ENCODE measurements at regions not wholly inside any gene's neighbourhood (a gene's known extent, or its start where the extent isn't known, plus 50 kb on each side); places are given as distances from the start of the nearest gene placed in this dataset.

DNA sequence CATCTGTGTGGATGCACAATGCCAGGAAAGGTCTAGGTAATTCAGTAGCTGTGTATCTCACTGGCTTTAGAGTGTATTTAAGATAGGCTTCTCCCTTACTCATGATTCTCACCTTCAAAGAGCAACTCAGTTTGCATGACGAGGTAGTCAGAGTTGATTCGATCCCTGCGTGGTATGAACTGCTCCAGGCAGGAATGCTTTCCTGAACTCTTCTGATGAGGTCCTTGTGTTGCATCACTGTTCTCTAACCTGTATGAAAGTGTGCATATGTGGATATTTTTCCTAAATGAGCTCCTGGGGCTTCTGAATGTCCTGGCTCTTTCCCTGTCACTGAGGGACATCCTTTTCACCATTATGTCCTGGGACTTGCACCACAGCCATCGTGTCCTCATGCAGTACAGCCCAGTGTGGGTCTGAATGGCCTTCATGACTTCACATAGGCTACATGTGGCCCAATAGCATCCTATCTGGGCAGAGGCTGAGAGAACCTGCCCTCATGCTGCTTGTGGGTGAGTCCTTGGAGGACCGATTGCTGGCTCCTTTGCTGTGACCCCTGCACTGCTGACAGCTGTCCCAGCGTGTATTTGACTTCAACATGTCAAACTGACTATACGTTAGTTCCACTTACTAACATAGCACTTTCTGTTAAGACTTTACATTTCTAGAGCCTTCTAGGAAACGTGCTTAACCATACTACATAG is 65.3 kb upstream of the WDR1 start:
- no peak for DNase-seq
- H2AFZ ChIP-seq (ENCODE audit: insufficient read depth, low read depth, low read length, poor library complexity, severe bottlenecking) = no peak overlapping the region
- POLR2A ChIA-PET = no interaction called here
- peaks cover 0 to 6% of the 10 kb centered on the region in 2 donors for H3K4me1 ChIP-seq (ENCODE audit: control insufficient read depth in 2 of 2, insufficient read depth in 2 of 2, low read length in 2 of 2)
- TF ChIP-seq, protein P1, sequence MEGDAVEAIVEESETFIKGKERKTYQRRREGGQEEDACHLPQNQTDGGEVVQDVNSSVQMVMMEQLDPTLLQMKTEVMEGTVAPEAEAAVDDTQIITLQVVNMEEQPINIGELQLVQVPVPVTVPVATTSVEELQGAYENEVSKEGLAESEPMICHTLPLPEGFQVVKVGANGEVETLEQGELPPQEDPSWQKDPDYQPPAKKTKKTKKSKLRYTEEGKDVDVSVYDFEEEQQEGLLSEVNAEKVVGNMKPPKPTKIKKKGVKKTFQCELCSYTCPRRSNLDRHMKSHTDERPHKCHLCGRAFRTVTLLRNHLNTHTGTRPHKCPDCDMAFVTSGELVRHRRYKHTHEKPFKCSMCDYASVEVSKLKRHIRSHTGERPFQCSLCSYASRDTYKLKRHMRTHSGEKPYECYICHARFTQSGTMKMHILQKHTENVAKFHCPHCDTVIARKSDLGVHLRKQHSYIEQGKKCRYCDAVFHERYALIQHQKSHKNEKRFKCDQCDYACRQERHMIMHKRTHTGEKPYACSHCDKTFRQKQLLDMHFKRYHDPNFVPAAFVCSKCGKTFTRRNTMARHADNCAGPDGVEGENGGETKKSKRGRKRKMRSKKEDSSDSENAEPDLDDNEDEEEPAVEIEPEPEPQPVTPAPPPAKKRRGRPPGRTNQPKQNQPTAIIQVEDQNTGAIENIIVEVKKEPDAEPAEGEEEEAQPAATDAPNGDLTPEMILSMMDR (IDR thresholded peaks at IDR 0.05) = no peak
- TF ChIP-seq EZH2 (IDR thresholded peaks at IDR 0.05; ENCODE audit: borderline replicate concordance, insufficient read depth, low read depth, low read length, poor library complexity, severe bottlenecking) = no peak
- Mint-ChIP-seq H3K9me3 (ENCODE audit: insufficient read depth) (no peaks in the 10 kb centered on the region), H3K4me3 (no peak overlapping the region), H3K4me1 (peaks cover 6% of the 10 kb centered on the region), H3K27ac (no peak overlapping the region), H3K27me3 (peaks cover 15% of the 10 kb centered on the region)
- H3K4me3 ChIP-seq (ENCODE audit: control extremely low read depth in 1 of 5, extremely low read depth in 1 of 5, insufficient read depth in 1 of 5, low read depth in 2 of 5, low read length in 4 of 5) = no peak overlapping the region
- H3K27me3 ChIP-seq (replicated peaks in 1 of 4; ENCODE audit: control extremely low read depth in 1 of 4, control insufficient read depth in 3 of 4, insufficient read depth in 4 of 4, low read length in 3 of 4) = no peaks in the 10 kb centered on the region
- no peak overlapping the region for H3K4me2 ChIP-seq (replicated peaks; ENCODE audit: low read depth, low read length, poor library complexity, severe bottlenecking)
- intact Hi-C loops (cut with micrococcal nuclease) = no loop called here
- H3K27ac ChIP-seq (ENCODE audit: low read length in 2 of 2) = no peak overlapping the region
- H3K9me3 ChIP-seq (ENCODE audit: control extremely low read depth in 1 of 3, control insufficient read depth in 2 of 3, insufficient read depth in 1 of 3, low read length in 2 of 3) = no peaks in the 10 kb centered on the region
- ATAC-seq (ENCODE audit: low read depth) = no peak
- no peaks in the 10 kb centered on the region for H3K36me3 ChIP-seq (replicated peaks in 1 of 2; ENCODE audit: control extremely low read depth in 1 of 2, control insufficient read depth in 1 of 2, extremely low read depth in 1 of 2, insufficient read depth in 2 of 2, low read length in 1 of 2)
- no peaks in the 10 kb centered on the region for H4K20me1 ChIP-seq (ENCODE audit: control insufficient read depth, insufficient read depth, low read length, poor library complexity, severe bottlenecking)
- 84% methylated on average over 5 of the region's 8 CpGs for WGBS (ENCODE audit: insufficient coverage)
- no peaks in the 10 kb centered on the region for H3K79me2 ChIP-seq (ENCODE audit: control insufficient read depth, insufficient read depth, low read length)
- H3K9ac ChIP-seq (ENCODE audit: low read length) = no peak overlapping the region
- CTCF ChIA-PET = interaction anchor here (1.4 kb wide), 1 partner anchor 16 kb away, joined by 3 read pairs; no protein-coding TSS in a partner anchor

DNA sequence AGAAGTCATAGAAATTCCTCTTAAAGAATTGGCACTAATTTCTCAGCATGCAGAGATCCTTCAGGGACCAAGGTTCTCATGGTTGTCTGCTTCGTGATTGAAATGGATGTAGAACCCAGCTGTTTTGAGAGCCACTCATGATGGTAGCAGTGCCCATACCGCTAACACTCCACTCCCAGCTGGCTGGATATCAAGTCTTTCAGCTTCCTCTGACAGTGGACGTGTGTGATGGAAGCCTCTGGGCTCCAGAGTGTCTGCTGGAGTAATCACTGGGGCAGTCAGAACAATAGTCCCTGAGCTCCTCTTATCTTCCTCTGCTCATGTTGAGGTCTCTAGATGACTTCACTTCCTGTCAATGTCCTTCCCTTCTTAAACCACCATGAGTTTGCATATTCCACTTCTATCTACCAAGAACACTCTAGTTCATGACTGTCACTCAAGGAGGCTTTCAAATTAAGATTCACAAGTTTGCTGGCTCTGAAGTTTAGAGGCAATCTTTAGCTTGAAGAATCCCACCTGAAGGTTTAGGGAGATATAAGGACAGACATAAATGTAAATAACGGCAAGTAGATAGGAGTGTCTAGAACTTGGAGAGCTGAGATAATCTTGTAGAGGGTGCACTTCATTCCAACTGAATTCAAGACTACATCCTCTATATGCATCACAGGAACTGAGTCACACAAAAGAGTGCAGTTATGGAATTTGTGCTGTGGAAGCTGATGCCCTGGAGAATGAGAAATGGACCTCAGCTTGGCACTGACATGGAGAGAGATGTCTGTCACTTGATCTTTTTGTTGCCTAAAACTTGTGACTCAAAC is 64.5 kb upstream of the WDR1 start:
- DNase-seq (no peak), ATAC-seq (ENCODE audit: low read depth) (peak; percentile 24)
- Mint-ChIP-seq H3K27ac (no peak overlapping the region), H3K4me1 (peaks cover 6% of the 10 kb centered on the region), H3K27me3 (peaks cover 21% of the 10 kb centered on the region), H3K9me3 (ENCODE audit: insufficient read depth) (no peaks in the 10 kb centered on the region), H3K4me3 (no peak overlapping the region)
- TF ChIP-seq EZH2 (IDR thresholded peaks at IDR 0.05; ENCODE audit: borderline replicate concordance, insufficient read depth, low read depth, low read length, poor library complexity, severe bottlenecking) = no peak
- TF ChIP-seq, protein P1 (IDR thresholded peaks at IDR 0.05) = no peak
- no peaks in the 10 kb centered on the region for H4K20me1 ChIP-seq (ENCODE audit: control insufficient read depth, insufficient read depth, low read length, poor library complexity, severe bottlenecking)
- H3K9ac ChIP-seq (ENCODE audit: low read length) = no peak overlapping the region
- intact Hi-C loops (cut with micrococcal nuclease) = no loop called here
- H3K27me3 ChIP-seq (replicated peaks in 1 of 4; ENCODE audit: control extremely low read depth in 1 of 4, control insufficient read depth in 3 of 4, insufficient read depth in 4 of 4, low read length in 3 of 4) = no peaks in the 10 kb centered on the region
- H3K4me3 ChIP-seq (ENCODE audit: control extremely low read depth in 1 of 5, extremely low read depth in 1 of 5, insufficient read depth in 1 of 5, low read depth in 2 of 5, low read length in 4 of 5) = no peak overlapping the region
- no peak overlapping the region for H3K4me2 ChIP-seq (replicated peaks; ENCODE audit: low read depth, low read length, poor library complexity, severe bottlenecking)
- H3K4me1 ChIP-seq (ENCODE audit: control insufficient read depth in 2 of 2, insufficient read depth in 2 of 2, low read length in 2 of 2) = peaks cover 0 to 6% of the 10 kb centered on the region in 2 donors
- POLR2A ChIA-PET = no interaction called here
- CTCF ChIA-PET = interaction anchor here (0.9 to 1.4 kb wide), 2 partner anchors 12 to 16 kb away, joined by 3 read pairs; no protein-coding TSS in a partner anchor
- H3K79me2 ChIP-seq (ENCODE audit: control insufficient read depth, insufficient read depth, low read length) = no peaks in the 10 kb centered on the region
- no peak overlapping the region for H2AFZ ChIP-seq (ENCODE audit: insufficient read depth, low read depth, low read length, poor library complexity, severe bottlenecking)
- H3K9me3 ChIP-seq (ENCODE audit: control extremely low read depth in 1 of 3, control insufficient read depth in 2 of 3, insufficient read depth in 1 of 3, low read length in 2 of 3) = no peaks in the 10 kb centered on the region
- WGBS (ENCODE audit: insufficient coverage) = no CpG with 5 or more reads among the region's 4 CpGs
- no peak overlapping the region for H3K27ac ChIP-seq (ENCODE audit: low read length in 2 of 2)
- no peaks in the 10 kb centered on the region for H3K36me3 ChIP-seq (replicated peaks in 1 of 2; ENCODE audit: control extremely low read depth in 1 of 2, control insufficient read depth in 1 of 2, extremely low read depth in 1 of 2, insufficient read depth in 2 of 2, low read length in 1 of 2)

Measured in B cell (primary cell).